ENCODE measurements at regions not wholly inside any gene's neighbourhood (a gene's known extent, or its start where the extent isn't known, plus 50 kb on each side); places are given as distances from the start of the nearest gene placed in this dataset.

DNA sequence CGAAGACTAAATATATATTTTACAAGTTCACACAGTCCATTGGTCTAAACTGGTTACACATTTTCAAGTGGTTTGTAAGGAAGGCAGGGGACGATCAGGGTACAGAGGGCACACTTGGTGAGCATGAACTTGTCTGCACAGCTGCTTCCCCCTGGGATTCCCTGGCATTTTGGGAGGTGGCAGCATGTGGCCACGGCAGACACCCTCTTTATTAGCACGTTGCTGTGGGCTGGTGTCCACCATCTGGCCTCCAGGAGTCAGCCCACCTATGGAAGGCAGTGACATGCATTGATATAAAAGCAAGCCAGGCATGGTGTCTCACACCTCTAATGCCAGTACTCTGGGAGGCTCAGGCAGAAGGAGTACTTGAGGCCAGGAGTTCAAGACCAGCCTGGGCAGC is 350.2 kb downstream of the TYW1 start:
- TF ChIP-seq POLR2AphosphoS5 (IDR thresholded peaks at IDR 0.05; ENCODE audit: borderline replicate concordance, low read depth, low read length) (no peak), EZH2 (IDR thresholded peaks at IDR 0.05) (no peak), FOXP2 (optimal IDR thresholded peaks at IDR 0.05; ENCODE audit: control extremely low read depth, extremely low read length, insufficient read depth) (no peak)
